Kidney (tissue), 13 donors: ENCODE measurements at regions not wholly inside any gene's neighbourhood (a gene's known extent, or its start where the extent isn't known, plus 50 kb on each side); places are given as distances from the start of the nearest gene placed in this dataset.

Experiments
- DNase-seq, 5 donors: peaks; one replicate each; pipeline ENCODE4 v3.0.0-alpha.2; 2013 to 2020
- FAIRE-seq: peaks from 2 replicates; lab custom pipeline; 2012; peaks lifted over from hg19 to GRCh38; lab: Jason Lieb, UNC
- H3K27ac ChIP-seq, 2 donors: one replicate each; pipeline ENCODE4 v1.7.0; 2013; ENCODE audit warnings: low read depth in 2 of 2, low read length in 2 of 2, inconsistent platforms in 1 of 2
- H3K27me3 ChIP-seq: one replicate; pipeline ENCODE4 v1.7.1; 2013; ENCODE audit warnings: low read length, inconsistent platforms; ENCODE audit not compliant: control insufficient read depth, insufficient read depth
- H3K36me3 ChIP-seq, 3 donors: one replicate each; pipeline versions ENCODE4 v1.7.0 to v1.7.1; 2013; ENCODE audit warnings: low read length in 3 of 3, control low read depth in 1 of 3, inconsistent platforms in 1 of 3; ENCODE audit not compliant: insufficient read depth in 3 of 3, control insufficient read depth in 2 of 3
- H3K4me1 ChIP-seq, 3 donors: one replicate each; pipeline versions ENCODE4 v1.7.0 to v1.7.1; 2013; ENCODE audit warnings: low read length in 3 of 3, inconsistent platforms in 1 of 3, low read depth in 1 of 3; ENCODE audit not compliant: control insufficient read depth in 2 of 3, insufficient read depth in 2 of 3
- H3K4me3 ChIP-seq, 3 donors: one replicate each; pipeline versions ENCODE4 v1.7.0 to v1.8.1; 2013; ENCODE audit warnings: low read length in 3 of 3, control low read depth in 1 of 3, inconsistent platforms in 1 of 3
- H3K9ac ChIP-seq, 3 donors: one replicate each; pipeline versions ENCODE4 v1.7.0 to v1.7.1; 2013; ENCODE audit warnings: low read length in 3 of 3, control low read depth in 1 of 3, inconsistent platforms in 1 of 3
- H3K9me3 ChIP-seq, 3 donors: one replicate each; pipeline versions ENCODE4 v1.7.0 to v1.7.1; 2013; ENCODE audit warnings: low read length in 3 of 3, control low read depth in 1 of 3, inconsistent platforms in 1 of 3; ENCODE audit not compliant: control insufficient read depth in 2 of 3, insufficient read depth in 1 of 3
- CTCF ChIP-seq: IDR thresholded peaks from 3 replicates; pipeline ENCODE4 v1.5.1; 2012; ENCODE audit warnings: mild to moderate bottlenecking, moderate library complexity, borderline replicate concordance; ENCODE audit not compliant: insufficient read depth; ENCODE audit errors: extremely low read depth
- intact Hi-C: fragments of 100-400 bp; cut with DNase I; formaldehyde crosslinking; loops from one replicate; pipeline ENCODE4 v1.11.1; 2022
- donor health status: control.
- donor health status: control.
- donor health status: control.
- donor health status: control.
- donor health status: control.
- donor health status: DM: yes; HTN: yes; CAD: no.
- donor health status: Normal renal cell carcinoma (clear cell type).

GRCh38 chr6:126914801-126915200 lies 203.7 kb upstream of the RSPO3 start:
- Histone ChIP-seq H3K4me3 (no peak overlapping the region), H3K27ac (no peak overlapping the region), H3K9ac (no peak overlapping the region), H3K4me1 (no peaks in the 10 kb centered on the region), H3K36me3 (no peaks in the 10 kb centered on the region), H3K9me3 (no peaks in the 10 kb centered on the region), H3K27me3 (no peaks in the 10 kb centered on the region)
- no peak for TF ChIP-seq CTCF
- intact Hi-C loops: no loop called here
- FAIRE-seq (no peak), DNase-seq (no peak)

- Histone ChIP-seq H3K36me3 (no peaks in the 10 kb centered on the region), H3K27ac (no peak overlapping the region), H3K4me1 (no peaks in the 10 kb centered on the region), H3K27me3 (no peaks in the 10 kb centered on the region), H3K9me3 (no peaks in the 10 kb centered on the region), H3K9ac (no peak overlapping the region), H3K4me3 (no peak overlapping the region)
- TF ChIP-seq CTCF: no peak
- FAIRE-seq (no peak), DNase-seq (no peak)
- intact Hi-C loops: no loop called here
Observed at GRCh38 chr6:126919947-126920346, 198.5 kb upstream of the RSPO3 start.

- no peaks in the 10 kb centered on the region for H3K27me3 ChIP-seq
- no peak overlapping the region for H3K9ac ChIP-seq
- no peak for TF ChIP-seq CTCF
- no peaks in the 10 kb centered on the region for H3K9me3 ChIP-seq
- no peak overlapping the region for H3K4me3 ChIP-seq
- no peak for DNase-seq
- no peak for FAIRE-seq
- no peaks in the 10 kb centered on the region for H3K36me3 ChIP-seq
- H3K27ac ChIP-seq: no peak overlapping the region
- intact Hi-C loops: no loop called here
- no peaks in the 10 kb centered on the region for H3K4me1 ChIP-seq
Observed at GRCh38 chr6:126923807-126924206, 194.7 kb upstream of the RSPO3 start.

- no peak overlapping the region for H3K9ac ChIP-seq
- no peak for FAIRE-seq
- H3K27ac ChIP-seq: no peak overlapping the region
Observed at GRCh38 chr6:126926926-126927325, 191.5 kb upstream of the RSPO3 start.

More at GRCh38 chr6:126926926-126927325, 191.5 kb upstream of the RSPO3 start:
- intact Hi-C loops: no loop called here
- H3K4me1 ChIP-seq: no peaks in the 10 kb centered on the region
- H3K9me3 ChIP-seq: no peaks in the 10 kb centered on the region
- no peak overlapping the region for H3K4me3 ChIP-seq
- no peaks in the 10 kb centered on the region for H3K36me3 ChIP-seq
- DNase-seq: no peak
- TF ChIP-seq CTCF: no peak
- no peaks in the 10 kb centered on the region for H3K27me3 ChIP-seq
